ENCODE measurements at regions not wholly inside any gene's neighbourhood (a gene's known extent, or its start where the extent isn't known, plus 50 kb on each side); places are given as distances from the start of the nearest gene placed in this dataset.

- H2BK5ac ChIP-seq (ENCODE audit: low read depth, low read length, poor library complexity, severe bottlenecking) = no peak overlapping the region
- H3K27me3 ChIP-seq (ENCODE audit: control insufficient read depth, insufficient read depth, low read length) = no peaks in the 10 kb centered on the region
- dilution Hi-C loops (cut with HindIII; ENCODE audit: low sequenced_read_pairs, unreplicated experiment) = no loop called here
- no CpG with 5 or more reads among the region's 13 CpGs for WGBS, 2 experiments (ENCODE audit: extremely low coverage in 2 of 2, insufficient read length in 1 of 2)
- no TSS peak for BruUV-seq (replicated peaks)
- H3K79me1 ChIP-seq (ENCODE audit: low read depth in 1 of 2, low read length in 2 of 2) = no peaks in the 10 kb centered on the region
- H3K36me3 ChIP-seq (ENCODE audit: control insufficient read depth, insufficient read depth, low read length) = no peaks in the 10 kb centered on the region
- DNase-seq (no peak), ATAC-seq (ENCODE audit: low read depth) (no peak)
- ChIA-PET CTCF (no interaction called here), POLR2A (ENCODE audit: unreplicated experiment) (no interaction called here)
- H2BK15ac ChIP-seq (ENCODE audit: low read depth, low read length) = no peak overlapping the region
- peak; percentile 42; the same call in 1 of the 2 replicates for TF ChIP-seq SMC3 (IDR thresholded peaks at IDR 0.05; ENCODE audit: low read depth, low read length)
- TF ChIP-seq CTCF (conservative IDR thresholded peaks at IDR 0.05; ENCODE audit: low read depth, low read length) = peak; percentile 55
- peak; percentile 57; the same call in 1 of the 2 replicates for TF ChIP-seq MAZ (IDR thresholded peaks at IDR 0.05; ENCODE audit: borderline replicate concordance, low read depth, low read length)
- no peak for TF ChIP-seq CEBPB (IDR thresholded peaks at IDR 0.05; ENCODE audit: low read depth, low read length)
- TF ChIP-seq RAD21 (IDR thresholded peaks at IDR 0.05; ENCODE audit: low read length) = peak; percentile 23; the same call in 1 of the 2 replicates
- no peak for TF ChIP-seq MXI1 (IDR thresholded peaks at IDR 0.05; ENCODE audit: borderline replicate concordance, low read depth, low read length)
- intact Hi-C loops (cut with micrococcal nuclease) = no loop called here
- H3K9me3 ChIP-seq (ENCODE audit: control insufficient read depth, insufficient read depth, low read length) = peaks cover 5% of the 10 kb centered on the region; the same call in 1 of the 2 replicates
- no peaks in the 10 kb centered on the region for H3K9me1 ChIP-seq (ENCODE audit: insufficient read depth, low read length)
- H3K14ac ChIP-seq (replicated peaks; ENCODE audit: low read depth, low read length) = no peak overlapping the region
- H3K18ac ChIP-seq (ENCODE audit: low read depth, low read length) = no peak overlapping the region
- H3K9ac ChIP-seq (ENCODE audit: low read depth, low read length) = no peak overlapping the region
- H2BK20ac ChIP-seq (ENCODE audit: low read depth, low read length) = no peak overlapping the region
- in situ Hi-C loops (cut with MboI; ENCODE audit: low sequenced_read_pairs) = no loop called here
- no peak overlapping the region for H4K8ac ChIP-seq (ENCODE audit: low read depth in 2 of 2, low read length in 2 of 2)
- no peak overlapping the region for H2BK120ac ChIP-seq (ENCODE audit: low read depth, low read length)
- H3K4me3 ChIP-seq (ENCODE audit: insufficient read depth, low read depth, low read length) = no peak overlapping the region
- no peaks in the 10 kb centered on the region for H4K20me1 ChIP-seq (ENCODE audit: insufficient read depth, low read length)
- no peak overlapping the region for H4K5ac ChIP-seq (ENCODE audit: low read depth, low read length)
- no peak overlapping the region for H2AFZ ChIP-seq (replicated peaks; ENCODE audit: low read length, poor library complexity)
- H3K56ac ChIP-seq (ENCODE audit: extremely low read depth, insufficient read depth, low read length) = no peak overlapping the region
- H3K23ac ChIP-seq (ENCODE audit: low read depth, low read length) = no peak overlapping the region
- no peak overlapping the region for H2AK9ac ChIP-seq (replicated peaks; ENCODE audit: low read depth, low read length, poor library complexity)
- no peak overlapping the region for H4K91ac ChIP-seq (ENCODE audit: insufficient read depth, low read depth, low read length)
- no peak overlapping the region for H3K4ac ChIP-seq (ENCODE audit: low read depth, low read length)
- H3K27ac ChIP-seq (ENCODE audit: insufficient read depth, low read length) = no peak overlapping the region
- no peaks in the 10 kb centered on the region for H3K4me1 ChIP-seq (ENCODE audit: control insufficient read depth, insufficient read depth, low read length)
- H2AK5ac ChIP-seq (ENCODE audit: low read depth, low read length) = no peak overlapping the region
- no peak overlapping the region for H3K4me2 ChIP-seq (ENCODE audit: low read depth, low read length)
Measured at GRCh38 chr2:90069290-90069894, 1377.9 kb downstream of the RPIA start.
